ENCODE measurements at regions not wholly inside any gene's neighbourhood (a gene's known extent, or its start where the extent isn't known, plus 50 kb on each side); places are given as distances from the start of the nearest gene placed in this dataset.

DNA sequence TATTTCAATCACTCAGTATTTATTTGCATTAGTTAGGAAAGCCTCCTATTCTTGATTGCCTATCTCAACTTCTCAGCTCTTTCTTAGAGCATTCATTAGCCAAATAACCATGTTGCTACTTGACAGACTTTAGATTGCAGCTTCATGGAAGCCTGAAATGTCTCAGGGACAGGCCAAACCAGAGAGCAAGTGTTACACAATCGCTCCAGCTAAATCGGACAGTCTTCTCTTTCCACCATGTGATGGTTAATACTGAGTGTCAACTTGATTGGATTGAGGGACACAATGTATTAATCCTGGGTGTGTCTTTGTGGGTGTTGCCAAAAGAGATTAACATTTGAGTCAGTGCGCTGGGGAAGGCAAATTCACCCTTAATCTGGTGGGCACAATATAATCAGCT lies 106.5 kb upstream of the DRD2 start:
- Histone ChIP-seq H3K4me2 (no peak overlapping the region), H2AFZ (no peak overlapping the region), H3K27ac (no peak overlapping the region), H3K27me3 (ENCODE audit: insufficient read depth, low read depth) (peaks cover 61% of the 10 kb centered on the region), H4K20me1 (ENCODE audit: insufficient read depth) (no peaks in the 10 kb centered on the region), H3K9me2 (ENCODE audit: insufficient read depth) (no peaks in the 10 kb centered on the region), H3F3A (ENCODE audit: insufficient read depth, low read depth) (no peaks in the 10 kb centered on the region), H3K9me3 (ENCODE audit: insufficient read depth, low read depth) (no peaks in the 10 kb centered on the region), H3K79me2 (ENCODE audit: low read depth) (no peaks in the 10 kb centered on the region), H3K4me3 (no peak overlapping the region), H3K36me3 (ENCODE audit: low read depth) (no peaks in the 10 kb centered on the region), H3K4me1 (replicated peaks; ENCODE audit: insufficient read depth) (no peaks in the 10 kb centered on the region)
- ChIA-PET POLR2A (ENCODE audit: unreplicated experiment) (no interaction called here), CTCF (no interaction called here)
- DNase-seq: no peak
- no TSS peak for BruUV-seq (replicated peaks)
- intact Hi-C loops (cut with micrococcal nuclease; ENCODE audit: unreplicated experiment): no loop called here
- TF ChIP-seq, protein P1, sequence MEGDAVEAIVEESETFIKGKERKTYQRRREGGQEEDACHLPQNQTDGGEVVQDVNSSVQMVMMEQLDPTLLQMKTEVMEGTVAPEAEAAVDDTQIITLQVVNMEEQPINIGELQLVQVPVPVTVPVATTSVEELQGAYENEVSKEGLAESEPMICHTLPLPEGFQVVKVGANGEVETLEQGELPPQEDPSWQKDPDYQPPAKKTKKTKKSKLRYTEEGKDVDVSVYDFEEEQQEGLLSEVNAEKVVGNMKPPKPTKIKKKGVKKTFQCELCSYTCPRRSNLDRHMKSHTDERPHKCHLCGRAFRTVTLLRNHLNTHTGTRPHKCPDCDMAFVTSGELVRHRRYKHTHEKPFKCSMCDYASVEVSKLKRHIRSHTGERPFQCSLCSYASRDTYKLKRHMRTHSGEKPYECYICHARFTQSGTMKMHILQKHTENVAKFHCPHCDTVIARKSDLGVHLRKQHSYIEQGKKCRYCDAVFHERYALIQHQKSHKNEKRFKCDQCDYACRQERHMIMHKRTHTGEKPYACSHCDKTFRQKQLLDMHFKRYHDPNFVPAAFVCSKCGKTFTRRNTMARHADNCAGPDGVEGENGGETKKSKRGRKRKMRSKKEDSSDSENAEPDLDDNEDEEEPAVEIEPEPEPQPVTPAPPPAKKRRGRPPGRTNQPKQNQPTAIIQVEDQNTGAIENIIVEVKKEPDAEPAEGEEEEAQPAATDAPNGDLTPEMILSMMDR (conservative IDR thresholded peaks at IDR 0.05): no peak
- no peak for TF ChIP-seq EZH2 (IDR thresholded peaks at IDR 0.05; ENCODE audit: low read depth)

DNA sequence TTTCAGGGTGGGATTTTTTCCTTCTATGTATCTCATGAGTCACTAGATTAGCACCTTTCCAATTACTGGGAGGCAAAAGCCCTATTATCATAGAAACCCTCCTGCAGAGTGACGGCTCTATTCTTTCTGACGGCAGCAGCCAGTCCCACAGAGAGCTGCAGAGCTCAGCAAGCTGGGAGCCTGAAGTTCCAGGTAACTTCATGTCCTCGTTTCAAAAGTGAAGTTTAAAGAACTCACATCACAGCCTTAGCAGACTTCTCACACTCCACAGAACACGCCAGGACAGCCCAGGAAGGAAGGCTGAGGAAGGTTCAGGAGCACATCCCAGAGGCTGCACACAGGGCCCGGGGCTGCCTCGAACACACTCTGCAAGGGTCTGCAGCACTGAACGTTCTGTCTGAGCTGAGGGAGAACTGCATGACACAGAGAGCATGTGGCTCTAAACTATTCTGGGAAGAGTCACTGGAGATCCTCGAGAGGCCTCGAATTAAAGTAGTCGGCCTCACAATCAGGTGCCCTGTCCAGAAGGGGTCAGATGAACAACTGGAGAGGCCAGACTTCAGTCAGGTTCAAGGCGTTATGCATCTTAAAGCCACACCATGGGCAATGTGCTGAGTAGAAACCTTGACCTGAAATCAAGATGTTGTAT lies 104.2 kb upstream of the DRD2 start:
- no peak for DNase-seq
- intact Hi-C loops (cut with micrococcal nuclease; ENCODE audit: unreplicated experiment): no loop called here
- no peaks in the 10 kb centered on the region for H3K4me1 ChIP-seq (replicated peaks; ENCODE audit: insufficient read depth)
- H3K27ac ChIP-seq: no peak overlapping the region
- no peaks in the 10 kb centered on the region for H3F3A ChIP-seq (ENCODE audit: insufficient read depth, low read depth)
- H3K4me3 ChIP-seq: no peak overlapping the region
- ChIA-PET CTCF (no interaction called here), POLR2A (ENCODE audit: unreplicated experiment) (no interaction called here)
- no peak for TF ChIP-seq EZH2 (IDR thresholded peaks at IDR 0.05; ENCODE audit: low read depth)
- TF ChIP-seq, protein P1 (conservative IDR thresholded peaks at IDR 0.05): no peak
- H3K9me3 ChIP-seq (ENCODE audit: insufficient read depth, low read depth): no peaks in the 10 kb centered on the region
- H2AFZ ChIP-seq: no peak overlapping the region
- no TSS peak for BruUV-seq (replicated peaks)
- H3K4me2 ChIP-seq: no peak overlapping the region
- H4K20me1 ChIP-seq (ENCODE audit: insufficient read depth): no peaks in the 10 kb centered on the region
- peaks cover 61% of the 10 kb centered on the region for H3K27me3 ChIP-seq (ENCODE audit: insufficient read depth, low read depth)
- no peaks in the 10 kb centered on the region for H3K36me3 ChIP-seq (ENCODE audit: low read depth)
- H3K9me2 ChIP-seq (ENCODE audit: insufficient read depth): peaks cover 5% of the 10 kb centered on the region; the same call in 1 of the 2 replicates
- H3K79me2 ChIP-seq (ENCODE audit: low read depth): no peaks in the 10 kb centered on the region

DNA sequence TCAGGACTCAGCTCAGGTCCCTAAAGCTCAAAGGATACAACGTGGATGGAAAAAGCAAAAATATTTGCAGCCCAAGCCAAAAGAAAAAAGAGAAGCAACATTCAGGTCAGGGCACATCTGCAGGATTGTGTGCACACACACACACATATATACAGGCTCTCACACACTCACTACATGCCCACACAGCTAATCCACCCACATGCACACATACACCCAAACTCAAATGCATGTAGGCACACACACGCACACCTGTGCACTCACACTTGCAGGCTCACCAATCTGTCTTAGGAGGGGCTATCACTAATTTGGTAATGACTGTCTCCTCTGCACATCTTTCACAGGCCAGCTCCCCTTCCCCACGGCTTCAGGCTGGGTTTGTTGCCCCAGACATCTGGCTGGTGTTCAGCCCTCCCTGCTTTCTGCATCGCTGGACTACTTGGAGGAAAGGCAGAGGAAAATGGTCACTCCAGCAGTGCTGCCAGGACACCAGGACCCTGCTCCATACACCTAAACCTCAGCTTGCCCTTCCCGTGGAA lies 103.6 kb upstream of the DRD2 start:
- intact Hi-C loops (cut with micrococcal nuclease; ENCODE audit: unreplicated experiment): no loop called here
- no peaks in the 10 kb centered on the region for H3K79me2 ChIP-seq (ENCODE audit: low read depth)
- H3F3A ChIP-seq (ENCODE audit: insufficient read depth, low read depth): no peaks in the 10 kb centered on the region
- peaks cover 60% of the 10 kb centered on the region for H3K27me3 ChIP-seq (ENCODE audit: insufficient read depth, low read depth)
- H3K4me1 ChIP-seq (replicated peaks; ENCODE audit: insufficient read depth): no peaks in the 10 kb centered on the region
- H3K9me2 ChIP-seq (ENCODE audit: insufficient read depth): peaks cover 5% of the 10 kb centered on the region; the same call in 1 of the 2 replicates
- ChIA-PET POLR2A (ENCODE audit: unreplicated experiment) (no interaction called here), CTCF (no interaction called here)
- H3K4me2 ChIP-seq: no peak overlapping the region
- no peak overlapping the region for H2AFZ ChIP-seq
- no TSS peak for BruUV-seq (replicated peaks)
- no peak for DNase-seq
- no peak overlapping the region for H3K27ac ChIP-seq
- no peaks in the 10 kb centered on the region for H4K20me1 ChIP-seq (ENCODE audit: insufficient read depth)
- H3K9me3 ChIP-seq (ENCODE audit: insufficient read depth, low read depth): no peaks in the 10 kb centered on the region
- no peak overlapping the region for H3K4me3 ChIP-seq
- no peak for TF ChIP-seq EZH2 (IDR thresholded peaks at IDR 0.05; ENCODE audit: low read depth)
- TF ChIP-seq, protein P1 (conservative IDR thresholded peaks at IDR 0.05): no peak
- no peaks in the 10 kb centered on the region for H3K36me3 ChIP-seq (ENCODE audit: low read depth)
